ENCODE measurements at regions not wholly inside any gene's neighbourhood (a gene's known extent, or its start where the extent isn't known, plus 50 kb on each side); places are given as distances from the start of the nearest gene placed in this dataset.

- TF ChIP-seq CTCF (IDR thresholded peaks at IDR 0.05) (no peak), EP300 (IDR thresholded peaks at IDR 0.05) (no peak)
Observed at GRCh38 chr12:63397807-63398206, 246.8 kb upstream of the AVPR1A start.
